Nephron (organoid): ENCODE measurements at regions not wholly inside any gene's neighbourhood (a gene's known extent, or its start where the extent isn't known, plus 50 kb on each side); places are given as distances from the start of the nearest gene placed in this dataset.

Experiments used
- H3K27ac Mint-ChIP-seq, 3 experiments: 2 replicates each; pipeline ENCODE4 v1.8.0; 2020; ENCODE audit warnings: mixed read lengths in 3 of 3, mild to moderate bottlenecking in 2 of 3, moderate library complexity in 1 of 3
- H3K27me3 Mint-ChIP-seq: 2 replicates; pipeline ENCODE4 v1.8.0; 2021; ENCODE audit warnings: low read depth, mild to moderate bottlenecking, moderate library complexity, mixed read lengths
- H3K36me3 Mint-ChIP-seq: 2 replicates; pipeline ENCODE4 v1.8.0; 2020; ENCODE audit warnings: low read depth, mixed read lengths
- H3K4me1 Mint-ChIP-seq: 2 replicates; pipeline ENCODE4 v1.8.0; 2020; ENCODE audit warnings: mixed read lengths
- H3K4me3 Mint-ChIP-seq, 3 experiments: 2 replicates each; pipeline ENCODE4 v1.8.0; 2020; ENCODE audit warnings: mild to moderate bottlenecking in 3 of 3, mixed read lengths in 3 of 3, moderate library complexity in 2 of 3
- H3K9me3 Mint-ChIP-seq: 2 replicates; pipeline ENCODE4 v1.8.0; 2020; ENCODE audit warnings: mixed read lengths
- TF ChIP-seq, protein P1 (sequence below), 3 experiments: fragments of 200-600 bp; sonication (generic); IDR thresholded peaks; one replicate each; pipeline ENCODE4 v1.5.0; 2021; ENCODE audit warnings: antibody characterized with exemption in 3 of 3; ENCODE audit not compliant: unreplicated experiment in 3 of 3

DNA sequence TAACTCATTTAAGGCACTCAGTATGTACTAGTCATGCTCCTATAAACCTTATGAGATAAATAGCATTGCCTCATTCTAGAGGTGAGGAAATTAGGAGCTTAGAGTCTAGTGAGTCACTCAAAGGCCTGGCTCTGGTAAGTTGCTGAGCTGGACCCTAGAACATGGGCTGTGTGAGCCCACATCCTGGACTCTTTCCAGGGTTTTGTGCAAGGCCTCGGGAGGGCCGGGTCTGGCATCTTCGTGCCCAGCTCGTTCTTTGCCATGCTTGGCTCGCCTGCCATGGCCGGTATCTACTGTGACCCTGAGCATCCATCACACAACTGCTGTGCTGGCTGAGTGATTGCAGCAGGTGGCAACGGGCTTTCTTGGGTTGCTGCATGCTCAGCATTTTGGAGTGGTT is 168.0 kb downstream of the LPIN1 start:
- Mint-ChIP-seq H3K4me1 (no peaks in the 10 kb centered on the region), H3K27me3 (peaks cover 4% of the 10 kb centered on the region), H3K27ac (no peak overlapping the region), H3K4me3 (no peak overlapping the region), H3K36me3 (no peaks in the 10 kb centered on the region), H3K9me3 (peaks cover 19% of the 10 kb centered on the region)
- TF ChIP-seq, protein P1, sequence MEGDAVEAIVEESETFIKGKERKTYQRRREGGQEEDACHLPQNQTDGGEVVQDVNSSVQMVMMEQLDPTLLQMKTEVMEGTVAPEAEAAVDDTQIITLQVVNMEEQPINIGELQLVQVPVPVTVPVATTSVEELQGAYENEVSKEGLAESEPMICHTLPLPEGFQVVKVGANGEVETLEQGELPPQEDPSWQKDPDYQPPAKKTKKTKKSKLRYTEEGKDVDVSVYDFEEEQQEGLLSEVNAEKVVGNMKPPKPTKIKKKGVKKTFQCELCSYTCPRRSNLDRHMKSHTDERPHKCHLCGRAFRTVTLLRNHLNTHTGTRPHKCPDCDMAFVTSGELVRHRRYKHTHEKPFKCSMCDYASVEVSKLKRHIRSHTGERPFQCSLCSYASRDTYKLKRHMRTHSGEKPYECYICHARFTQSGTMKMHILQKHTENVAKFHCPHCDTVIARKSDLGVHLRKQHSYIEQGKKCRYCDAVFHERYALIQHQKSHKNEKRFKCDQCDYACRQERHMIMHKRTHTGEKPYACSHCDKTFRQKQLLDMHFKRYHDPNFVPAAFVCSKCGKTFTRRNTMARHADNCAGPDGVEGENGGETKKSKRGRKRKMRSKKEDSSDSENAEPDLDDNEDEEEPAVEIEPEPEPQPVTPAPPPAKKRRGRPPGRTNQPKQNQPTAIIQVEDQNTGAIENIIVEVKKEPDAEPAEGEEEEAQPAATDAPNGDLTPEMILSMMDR (IDR thresholded peaks at IDR 0.05; ENCODE audit: unreplicated experiment in 3 of 3) = no peak

DNA sequence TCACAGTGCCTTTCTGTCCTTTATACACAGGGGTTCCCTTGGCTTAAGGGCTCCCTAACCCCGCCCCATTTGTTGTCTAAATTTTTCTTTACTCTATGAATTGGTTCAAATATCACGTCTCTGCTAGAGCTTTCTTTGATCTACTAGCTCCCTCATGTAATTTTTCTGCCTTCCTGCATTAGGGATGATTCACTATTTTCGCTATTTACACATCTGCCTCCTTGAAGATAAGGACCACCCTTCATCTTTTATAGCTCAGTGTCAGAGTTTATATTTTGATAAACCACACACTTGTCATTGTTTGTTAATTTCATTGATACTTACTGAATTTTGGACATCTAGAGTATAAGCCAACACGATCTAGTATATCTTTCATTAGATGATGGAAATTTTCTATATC is 169.2 kb downstream of the LPIN1 start:
- Mint-ChIP-seq H3K9me3 (peaks cover 12% of the 10 kb centered on the region), H3K27ac (no peak overlapping the region)

DNA sequence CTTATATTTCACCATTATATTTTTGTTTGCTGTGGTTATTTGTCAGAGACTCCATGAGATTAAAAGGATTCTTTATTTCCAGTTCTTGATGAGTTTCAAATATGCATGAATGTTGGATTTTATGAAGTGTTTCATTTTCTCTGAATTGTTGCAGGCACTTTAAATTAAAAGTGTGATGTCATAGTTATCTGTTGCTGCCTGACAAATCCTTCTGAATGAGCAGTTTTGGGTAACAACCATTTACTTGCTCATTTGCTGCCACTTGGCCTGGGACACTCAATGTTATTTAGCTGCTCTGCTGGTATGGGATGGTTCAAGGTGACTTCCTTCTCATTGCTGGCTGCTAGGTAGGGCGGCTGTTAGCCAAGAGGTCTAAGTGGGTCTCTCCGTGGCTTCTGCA is 173.5 kb downstream of the LPIN1 start:
- Mint-ChIP-seq H3K27ac (no peak overlapping the region), H3K4me3 (no peak overlapping the region), H3K36me3 (no peaks in the 10 kb centered on the region), H3K4me1 (peaks cover 9% of the 10 kb centered on the region), H3K27me3 (peaks cover 17% of the 10 kb centered on the region), H3K9me3 (peaks cover 2% of the 10 kb centered on the region)
- TF ChIP-seq, protein P1 (IDR thresholded peaks at IDR 0.05; ENCODE audit: unreplicated experiment in 3 of 3) = no peak

More for the DNA sequence above, 169.2 kb downstream of the LPIN1 start:
- H3K4me1 Mint-ChIP-seq = no peaks in the 10 kb centered on the region
- H3K27me3 Mint-ChIP-seq = peaks cover 8% of the 10 kb centered on the region
- TF ChIP-seq, protein P1 (IDR thresholded peaks at IDR 0.05; ENCODE audit: unreplicated experiment in 3 of 3) = no peak
- no peak overlapping the region for H3K4me3 Mint-ChIP-seq
- H3K36me3 Mint-ChIP-seq = no peaks in the 10 kb centered on the region

DNA sequence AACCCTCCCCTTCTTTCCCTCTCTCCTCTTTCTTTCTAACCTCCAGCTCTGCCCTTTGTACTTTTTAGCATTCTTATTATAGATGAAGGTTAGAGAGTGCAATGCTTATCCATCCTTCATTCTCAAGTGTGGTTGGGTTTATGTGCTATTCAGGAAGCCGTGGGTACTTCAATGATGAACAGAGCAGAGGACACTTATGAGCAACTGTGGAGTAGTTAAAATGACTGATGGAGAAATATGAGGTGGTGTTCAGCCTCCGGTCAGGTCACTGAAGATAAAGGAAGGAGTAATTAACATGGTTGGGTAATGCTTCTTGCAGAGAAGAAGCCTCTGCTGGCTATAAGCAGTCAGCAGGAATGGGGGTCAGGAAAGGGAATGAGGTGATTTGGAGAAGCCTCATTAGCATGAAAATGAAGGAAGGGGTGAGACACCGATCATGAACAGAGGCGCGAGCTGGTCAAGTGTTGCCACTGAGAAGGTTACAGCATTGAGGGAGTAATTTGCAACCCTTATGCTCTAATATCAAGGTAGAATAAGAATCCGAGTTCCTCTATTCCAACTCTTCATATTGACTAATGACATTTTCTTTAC is 174.7 kb downstream of the LPIN1 start:
- Mint-ChIP-seq H3K4me1 (peaks cover 9% of the 10 kb centered on the region), H3K36me3 (no peaks in the 10 kb centered on the region), H3K4me3 (no peak overlapping the region), H3K27ac (no peak overlapping the region), H3K27me3 (peaks cover 18% of the 10 kb centered on the region), H3K9me3 (no peaks in the 10 kb centered on the region)
- TF ChIP-seq, protein P1 (IDR thresholded peaks at IDR 0.05; ENCODE audit: unreplicated experiment in 3 of 3) = no peak

DNA sequence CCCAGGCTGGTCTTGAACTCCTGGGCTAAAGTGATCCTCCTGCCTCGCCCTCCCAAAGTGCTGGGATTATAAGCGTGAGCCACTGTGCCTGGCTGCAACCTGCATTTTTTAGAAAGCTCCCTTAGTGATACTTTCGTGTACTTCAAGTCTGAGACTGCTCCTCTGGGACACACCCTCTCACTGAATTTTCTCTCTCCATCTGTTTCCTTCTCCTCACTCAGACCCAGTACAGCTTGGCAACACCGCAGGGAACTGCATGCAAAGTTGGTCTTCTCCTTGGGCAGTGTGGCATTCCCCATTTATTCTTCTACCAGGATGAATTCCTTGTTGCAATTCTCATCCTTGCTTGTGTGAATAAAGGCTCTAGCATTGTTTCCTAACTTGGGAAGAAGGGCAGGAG is 175.9 kb downstream of the LPIN1 start:
- peaks cover 9% of the 10 kb centered on the region for H3K4me1 Mint-ChIP-seq
- no peak overlapping the region for H3K27ac Mint-ChIP-seq
- TF ChIP-seq, protein P1 (IDR thresholded peaks at IDR 0.05; ENCODE audit: unreplicated experiment in 3 of 3) = no peak
- H3K9me3 Mint-ChIP-seq = no peaks in the 10 kb centered on the region
- no peaks in the 10 kb centered on the region for H3K36me3 Mint-ChIP-seq
- H3K27me3 Mint-ChIP-seq = peaks cover 16% of the 10 kb centered on the region
- no peak overlapping the region for H3K4me3 Mint-ChIP-seq

DNA sequence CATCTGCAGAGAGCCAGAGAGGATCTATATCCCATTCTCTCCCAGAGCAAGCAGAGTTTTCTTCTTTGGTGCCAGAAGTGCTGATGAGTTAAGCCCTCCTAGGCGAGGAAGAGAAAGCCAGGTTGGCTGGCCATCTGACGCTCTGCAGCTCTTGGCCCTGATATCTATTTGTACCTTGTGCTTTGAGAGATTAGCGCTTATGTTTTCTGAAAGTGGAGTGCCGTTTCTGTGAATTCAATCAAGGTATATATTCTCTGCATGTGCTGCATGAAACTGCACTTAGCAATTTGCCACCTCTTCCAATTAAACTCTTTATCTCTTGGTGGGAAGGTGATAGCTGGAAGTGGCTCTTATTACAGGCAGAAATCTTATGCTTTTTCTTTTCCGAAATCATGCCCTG is 177.5 kb downstream of the LPIN1 start:
- Mint-ChIP-seq H3K27me3 (peaks cover 23% of the 10 kb centered on the region), H3K4me1 (peaks cover 9% of the 10 kb centered on the region), H3K36me3 (no peaks in the 10 kb centered on the region), H3K9me3 (no peaks in the 10 kb centered on the region), H3K4me3 (no peak overlapping the region), H3K27ac (no peak overlapping the region)
- TF ChIP-seq, protein P1 (IDR thresholded peaks at IDR 0.05; ENCODE audit: unreplicated experiment in 3 of 3) = no peak
